GM04504 (cell line): ENCODE measurements at regions not wholly inside any gene's neighbourhood (a gene's known extent, or its start where the extent isn't known, plus 50 kb on each side); places are given as distances from the start of the nearest gene placed in this dataset.
A peak's percentile ranks its signal among the peaks of the same experiment; 100 is the strongest.
"Not testable (repeated sequence)": the region's sequence is repeated elsewhere in the genome, so short reads cannot be mapped to it uniquely, and the experiment has no call there.

Experiments used
- DNase-seq: peaks from one replicate; pipeline ENCODE4 v3.0.0-alpha.2; 2012; ENCODE audit warnings: low read depth

GRCh38 chr3:22383285-22383684, 632.3 kb upstream of the ZNF385D start:
- no peak for DNase-seq

DNA sequence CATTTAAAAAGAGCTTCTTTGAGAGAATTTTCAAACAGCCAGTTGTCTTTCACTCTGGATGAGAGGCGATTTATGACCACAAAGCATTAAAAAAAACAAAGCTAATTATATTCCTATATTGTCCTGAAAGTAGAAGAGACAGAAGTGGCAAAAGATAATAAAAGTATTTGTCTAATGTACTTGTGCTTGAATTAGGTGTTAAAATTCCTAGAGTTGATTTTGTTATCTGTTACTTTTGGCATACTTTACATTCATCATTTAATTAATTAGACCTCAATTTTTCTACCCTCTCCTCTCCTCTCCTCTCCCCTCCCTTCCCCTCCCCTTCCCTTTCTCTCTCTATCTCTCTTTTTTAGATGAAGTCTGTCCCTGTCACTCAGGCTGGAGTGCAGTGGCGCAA, 635.1 kb upstream of the ZNF385D start:
- no peak for DNase-seq

GRCh38 chr3:22392286-22392685, 641.3 kb upstream of the ZNF385D start:
- no peak for DNase-seq

DNA sequence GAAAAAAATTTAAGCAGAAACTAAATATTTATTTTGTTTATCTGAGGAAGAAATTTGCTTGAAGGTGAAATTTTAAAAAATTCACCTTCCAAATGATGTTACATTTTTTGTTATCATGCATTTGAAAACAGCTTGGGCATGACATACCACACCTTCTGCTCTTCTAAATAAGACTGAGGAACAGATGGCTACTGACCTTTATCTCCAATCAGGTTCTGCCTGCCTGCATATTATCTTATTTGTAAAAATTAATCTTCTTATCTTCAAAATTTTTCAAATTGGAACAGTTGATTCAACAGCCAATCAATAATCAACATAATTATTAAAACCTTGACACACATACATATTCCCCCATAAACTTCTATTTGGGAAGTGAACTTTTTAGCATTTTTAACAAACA, 641.8 kb upstream of the ZNF385D start:
- DNase-seq: no peak

GRCh38 chr3:22399566-22399965, 648.6 kb upstream of the ZNF385D start:
- peak; percentile 8 for DNase-seq

- no peak for DNase-seq
These were observed 650.5 kb upstream of the ZNF385D start for GRCh38 chr3:22401499-22401898.

DNA sequence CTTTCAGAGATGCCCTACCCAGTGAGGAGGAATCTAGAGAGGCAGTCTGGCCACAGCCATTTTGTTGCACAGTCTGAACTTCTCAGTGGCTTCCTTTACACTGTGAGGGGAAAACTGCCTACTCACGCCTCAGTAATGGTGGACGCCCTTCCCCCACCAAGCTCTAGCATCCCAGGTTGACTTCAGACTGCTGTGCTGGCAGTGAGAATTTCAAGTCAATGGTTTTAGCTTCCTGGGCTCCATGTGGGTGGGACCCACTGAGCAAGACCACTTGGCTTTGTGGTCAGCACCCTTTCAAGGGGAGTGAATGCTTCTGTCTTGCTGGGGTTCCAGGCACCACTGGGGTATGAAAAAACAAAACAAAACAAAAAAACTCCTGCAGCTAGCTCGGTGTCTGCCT, 663.2 kb upstream of the ZNF385D start:
- no peak for DNase-seq

- DNase-seq: not testable (repeated sequence)
These were observed 665.9 kb upstream of the ZNF385D start for GRCh38 chr3:22416838-22417446.

DNA sequence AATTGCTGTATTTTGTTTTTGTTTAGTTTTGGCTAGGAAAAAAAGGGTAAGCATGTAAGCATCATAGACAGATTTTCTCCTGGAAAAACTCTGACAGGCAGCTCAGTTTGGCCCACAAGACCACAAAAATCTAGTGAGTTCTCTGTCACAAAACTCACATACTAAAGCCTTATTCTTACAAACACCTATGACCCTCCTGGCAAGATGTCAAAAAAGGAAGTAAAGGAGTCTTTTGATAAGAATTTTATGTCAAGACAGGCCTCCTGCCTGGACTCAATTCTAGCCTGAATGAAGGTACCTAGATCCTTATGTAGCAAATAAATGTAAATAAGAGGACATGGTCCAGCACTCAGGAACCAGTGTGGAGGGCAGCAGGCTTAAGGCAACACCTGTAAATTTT, 668.3 kb upstream of the ZNF385D start:
- DNase-seq: no peak

DNA sequence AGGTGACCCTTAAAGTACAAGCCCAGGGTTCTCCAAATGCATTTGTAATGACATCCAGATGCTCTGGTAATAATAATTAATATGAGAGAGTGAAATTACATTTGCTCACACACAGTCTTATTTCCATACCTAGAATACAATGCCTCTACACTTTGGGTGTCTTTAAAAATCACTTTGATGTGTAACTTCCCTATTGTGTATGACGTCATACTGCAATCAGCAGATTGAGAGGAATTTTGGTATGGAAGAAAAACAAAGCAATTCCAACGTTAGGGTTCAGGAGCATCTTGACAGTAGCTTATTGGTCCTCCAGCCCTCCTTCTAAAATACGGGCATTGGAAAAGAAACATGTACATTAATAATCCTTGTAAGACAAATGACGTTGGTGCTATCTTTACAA, 670.6 kb upstream of the ZNF385D start:
- no peak for DNase-seq

DNA sequence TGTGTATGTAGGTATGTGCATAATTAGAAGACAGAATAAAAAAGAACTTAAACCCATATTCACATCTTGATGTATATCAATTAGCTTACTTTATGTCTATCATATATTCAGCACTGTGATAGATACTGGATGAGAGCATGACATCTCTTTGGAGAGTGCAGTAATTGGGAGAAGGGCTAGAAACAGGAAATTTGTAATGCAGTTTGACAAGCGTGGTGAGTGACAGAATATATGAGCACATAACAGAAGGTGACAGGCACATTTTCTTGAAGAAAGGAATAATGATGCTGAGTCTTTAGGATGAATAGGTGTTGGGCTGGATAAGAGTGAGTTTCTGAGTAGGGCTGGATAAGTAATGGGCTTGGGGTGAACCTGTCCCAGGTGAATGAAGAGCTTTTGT, 680.3 kb upstream of the ZNF385D start:
- no peak for DNase-seq

- DNase-seq: no peak
These were observed 688.6 kb upstream of the ZNF385D start for GRCh38 chr3:22439626-22440025.

GRCh38 chr3:22441711-22442110, 690.7 kb upstream of the ZNF385D start:
- no peak for DNase-seq

DNA sequence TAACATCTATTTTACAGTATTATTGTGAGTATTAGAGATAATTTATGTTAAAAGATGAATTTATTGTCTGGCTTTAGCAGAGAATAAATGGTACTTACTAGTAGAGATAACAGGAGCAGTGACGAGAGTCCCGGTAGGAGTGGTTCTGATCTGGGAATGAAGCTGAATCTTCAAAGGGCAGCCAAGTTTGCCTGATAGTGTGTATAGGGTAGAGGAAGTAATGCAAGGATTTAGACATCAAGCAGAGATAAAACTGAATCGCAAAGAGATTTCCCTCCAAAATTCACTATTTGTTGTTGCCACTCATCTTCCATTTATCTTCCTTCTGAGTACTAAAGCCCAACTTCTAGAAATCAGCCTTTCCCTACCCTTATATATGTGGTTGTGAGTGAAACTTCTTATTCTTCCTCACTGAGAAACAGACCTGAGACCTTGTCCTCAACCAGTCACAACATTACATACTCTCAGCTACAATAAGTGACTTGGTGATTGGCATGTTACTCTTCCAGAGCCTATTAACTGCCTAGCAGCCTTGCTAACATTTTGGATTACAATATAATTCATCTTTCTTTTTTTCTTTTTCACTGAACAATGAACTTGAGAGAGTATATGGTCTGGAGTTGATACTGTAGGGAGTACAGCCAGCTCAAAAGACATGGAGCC, 692.7 kb upstream of the ZNF385D start:
- DNase-seq: no peak

GRCh38 chr3:22445336-22445735, 694.3 kb upstream of the ZNF385D start:
- DNase-seq: not testable (repeated sequence)

DNA sequence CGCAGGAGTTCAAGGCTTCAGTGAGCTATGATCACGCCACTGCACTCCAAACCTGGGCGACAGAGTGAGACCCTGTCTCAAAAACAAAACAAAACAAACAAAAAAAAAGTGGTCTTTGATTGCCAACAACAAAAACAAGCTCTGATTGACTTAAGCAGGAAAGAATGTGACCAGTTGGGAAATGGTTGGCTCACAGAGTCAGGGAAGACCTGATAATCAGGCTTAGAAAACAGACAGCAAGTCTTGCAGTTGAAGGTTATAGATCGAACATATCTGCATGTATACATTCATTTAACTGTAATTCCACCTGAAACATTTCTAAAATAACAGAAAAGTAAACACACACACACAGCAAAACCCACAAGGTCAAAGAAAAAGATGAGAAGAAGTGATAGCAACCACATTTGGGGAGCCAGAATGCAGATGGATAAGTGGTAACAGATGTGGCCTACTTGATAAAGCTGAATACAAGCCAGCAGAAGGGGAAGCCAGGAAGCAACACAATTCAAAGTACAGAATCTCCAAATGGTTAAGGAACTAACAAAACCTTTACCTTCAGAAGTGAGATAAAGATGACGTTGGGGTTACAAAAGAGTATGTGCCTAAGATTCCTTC, 699.9 kb upstream of the ZNF385D start:
- DNase-seq: no peak

- no peak for DNase-seq
These were observed 700.5 kb upstream of the ZNF385D start for GRCh38 chr3:22451501-22451900.

DNA sequence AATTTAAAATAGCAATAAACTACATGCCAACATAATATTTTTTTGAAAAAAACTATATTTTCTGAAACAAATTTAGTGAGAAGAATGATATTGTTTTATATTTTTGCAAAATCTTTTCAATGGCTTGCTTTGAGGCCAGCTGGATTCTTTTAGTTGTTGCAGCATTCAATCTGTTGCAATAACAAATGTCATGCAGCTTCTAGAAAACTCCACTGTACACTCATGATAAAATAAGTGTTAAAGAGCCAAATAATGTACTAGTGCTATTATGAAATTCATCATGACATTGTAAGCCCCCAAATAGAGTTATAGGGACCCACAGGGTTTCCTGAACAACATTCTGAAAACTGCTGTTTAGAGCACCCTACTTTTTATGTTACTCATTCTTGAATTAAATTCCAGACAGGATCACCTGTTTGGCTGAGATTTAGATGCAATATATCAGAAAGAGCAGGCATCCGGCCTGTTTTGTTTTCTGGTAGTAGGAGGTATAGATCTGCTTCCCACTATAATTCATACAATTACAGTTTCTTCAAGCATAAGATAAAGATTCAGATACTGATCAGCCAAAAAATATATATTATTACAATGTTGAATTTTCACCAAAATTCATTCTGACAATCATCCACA, 703.0 kb upstream of the ZNF385D start:
- DNase-seq: no peak

DNA sequence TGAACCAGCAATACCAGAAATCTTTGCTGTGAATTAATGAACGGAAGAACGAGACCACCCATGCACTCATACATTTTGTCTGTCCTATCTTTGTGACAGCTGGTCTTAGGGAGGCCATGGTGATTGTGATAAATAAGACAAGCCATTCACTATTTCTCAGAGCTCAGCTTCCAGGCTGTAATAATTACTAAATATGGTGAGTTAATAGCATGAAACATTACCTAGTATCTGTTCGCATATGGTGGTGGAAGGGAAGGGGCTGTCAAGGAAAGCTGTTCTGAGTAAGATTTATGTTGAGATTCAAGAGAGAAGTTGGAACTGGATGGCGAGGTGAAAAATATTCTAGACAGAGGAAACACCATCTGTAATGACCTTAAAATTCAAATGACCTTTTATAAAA, 719.0 kb upstream of the ZNF385D start:
- no peak for DNase-seq

GRCh38 chr3:22471557-22471956, 720.5 kb upstream of the ZNF385D start:
- DNase-seq: no peak

- DNase-seq: peak; percentile 12
These were observed 723.9 kb upstream of the ZNF385D start for GRCh38 chr3:22474706-22475445.

GRCh38 chr3:22475665-22476240, 724.7 kb upstream of the ZNF385D start:
- DNase-seq: no peak
